CD4-positive, alpha-beta memory T cell (primary cell): ENCODE measurements at regions not wholly inside any gene's neighbourhood (a gene's known extent, or its start where the extent isn't known, plus 50 kb on each side); places are given as distances from the start of the nearest gene placed in this dataset.
"Not testable (repeated sequence)": the region's sequence is repeated elsewhere in the genome, so short reads cannot be mapped to it uniquely, and the experiment has no call there.

Experiments used
- CTCF ChIA-PET: fragments of 350-600 bp; sonication (Branson Sonifier 250); formaldehyde crosslinking; loops from one replicate; lab custom pipeline; 2021; ENCODE audit warnings: inconsistent platforms; ENCODE audit not compliant: partially characterized antibody; lab: Charles Lee
- POLR2A ChIA-PET: fragments of 350-600 bp; sonication (Branson Sonifier 250); formaldehyde crosslinking; loops from one replicate; lab custom pipeline; 2021; ENCODE audit not compliant: partially characterized antibody; lab: Charles Lee
- DNase-seq, 5 donors: peaks; one replicate each; pipeline versions ENCODE4 v3.0.0 to v3.0.0-alpha.2; 2020 to 2022; ENCODE audit warnings: mixed read lengths in 1 of 5
- H3K27ac ChIP-seq: one replicate; pipeline ENCODE4 v1.7.0; 2013; ENCODE audit warnings: low read depth, low read length
- H3K27me3 ChIP-seq: 2 replicates; pipeline ENCODE4 v1.7.0; 2013; ENCODE audit warnings: mild to moderate bottlenecking, low read length, moderate library complexity; ENCODE audit not compliant: insufficient read depth
- H3K36me3 ChIP-seq: 2 replicates; pipeline ENCODE4 v1.7.0; 2013; ENCODE audit warnings: mild to moderate bottlenecking, low read length, moderate library complexity; ENCODE audit not compliant: insufficient read depth
- H3K4me1 ChIP-seq: 2 replicates; pipeline ENCODE4 v1.7.0; 2013; ENCODE audit warnings: mild to moderate bottlenecking, low read length, moderate library complexity; ENCODE audit not compliant: insufficient read depth
- H3K4me3 ChIP-seq, 2 donors: one replicate each; pipeline ENCODE4 v1.7.0; 2013; ENCODE audit warnings: low read length in 2 of 2, mild to moderate bottlenecking in 1 of 2
- H3K9me3 ChIP-seq, 2 donors: one replicate each; pipeline ENCODE4 v1.7.0; 2013; ENCODE audit warnings: low read length in 2 of 2, control low read depth in 1 of 2; ENCODE audit not compliant: control insufficient read depth in 1 of 2
- H3K27ac Mint-ChIP-seq, 7 donors: one replicate each; pipeline ENCODE4 v1.8.0; 2020 to 2021; ENCODE audit warnings: mixed read lengths in 7 of 7, mild to moderate bottlenecking in 6 of 7, inconsistent platforms in 3 of 7, moderate library complexity in 3 of 7
- H3K27me3 Mint-ChIP-seq, 2 donors: one replicate each; pipeline ENCODE4 v1.8.0; 2020 to 2021; ENCODE audit warnings: mixed read lengths in 2 of 2
- H3K36me3 Mint-ChIP-seq, 2 donors: one replicate each; pipeline ENCODE4 v1.8.0; 2020 to 2021; ENCODE audit warnings: mixed read lengths in 2 of 2, inconsistent platforms in 1 of 2, mild to moderate bottlenecking in 1 of 2
- H3K4me1 Mint-ChIP-seq, 4 donors: one replicate each; pipeline ENCODE4 v1.8.0; 2020 to 2021; ENCODE audit warnings: mixed read lengths in 4 of 4, mild to moderate bottlenecking in 1 of 4
- H3K4me3 Mint-ChIP-seq, 8 donors: one replicate each; pipeline ENCODE4 v1.8.0; 2020 to 2021; ENCODE audit warnings: mixed read lengths in 8 of 8, mild to moderate bottlenecking in 7 of 8, moderate library complexity in 6 of 8, inconsistent platforms in 3 of 8
- H3K9me3 Mint-ChIP-seq, 8 donors: one replicate each; pipeline ENCODE4 v1.8.0; 2020 to 2021; ENCODE audit warnings: mixed read lengths in 8 of 8, mild to moderate bottlenecking in 5 of 8, inconsistent platforms in 3 of 8, moderate library complexity in 1 of 8
- intact Hi-C: fragments of 100-400 bp; cut with micrococcal nuclease; formaldehyde crosslinking; loops from one replicate; pipeline ENCODE4 v1.15.1; 2023

GRCh38 chr6:85314586-85314985 is 135.3 kb upstream of the NT5E start:
- no peak overlapping the region for H3K4me3 Mint-ChIP-seq
- H3K36me3 Mint-ChIP-seq = no peaks in the 10 kb centered on the region
- H3K27ac ChIP-seq = no peak overlapping the region
- no peaks in the 10 kb centered on the region for H3K4me1 Mint-ChIP-seq
- no peak for DNase-seq
- H3K4me1 ChIP-seq = no peaks in the 10 kb centered on the region
- no peaks in the 10 kb centered on the region for H3K27me3 ChIP-seq
- H3K4me3 ChIP-seq = no peak overlapping the region
- no peaks in the 10 kb centered on the region for H3K9me3 ChIP-seq
- peaks cover 0 to 37% (median 12%) of the 10 kb centered on the region in 8 donors for H3K9me3 Mint-ChIP-seq
- intact Hi-C loops = no loop called here
- H3K36me3 ChIP-seq = no peaks in the 10 kb centered on the region
- ChIA-PET POLR2A (no interaction called here), CTCF (interaction anchor here (1.5 kb wide), 1 partner anchor 9 kb away, joined by 8 read pairs; no protein-coding TSS in a partner anchor)
- no peak overlapping the region for H3K27ac Mint-ChIP-seq
- peaks cover 0 to 2% of the 10 kb centered on the region in 2 donors for H3K27me3 Mint-ChIP-seq

GRCh38 chr6:85300581-85300980 is 149.3 kb upstream of the NT5E start:
- ChIA-PET POLR2A (no interaction called here), CTCF (no interaction called here)
- Histone ChIP-seq H3K9me3 (no peaks in the 10 kb centered on the region), H3K4me3 (no peak overlapping the region), H3K27ac (no peak overlapping the region), H3K4me1 (no peaks in the 10 kb centered on the region), H3K27me3 (no peaks in the 10 kb centered on the region), H3K36me3 (no peaks in the 10 kb centered on the region)
- Mint-ChIP-seq H3K36me3 (no peaks in the 10 kb centered on the region), H3K9me3 (peaks cover 0 to 5% (median 0%) of the 10 kb centered on the region in 8 donors), H3K27me3 (peaks cover 0 to 1% of the 10 kb centered on the region in 2 donors), H3K4me1 (no peaks in the 10 kb centered on the region), H3K27ac (no peak overlapping the region), H3K4me3 (no peak overlapping the region)
- intact Hi-C loops = no loop called here
- DNase-seq = no peak

- no peaks in the 10 kb centered on the region for H3K9me3 ChIP-seq
- Mint-ChIP-seq H3K4me1 (no peaks in the 10 kb centered on the region), H3K27ac (no peak overlapping the region), H3K36me3 (no peaks in the 10 kb centered on the region), H3K9me3 (peaks cover 0 to 2% (median 0%) of the 10 kb centered on the region in 8 donors), H3K27me3 (no peaks in the 10 kb centered on the region), H3K4me3 (no peak overlapping the region)
- no peak overlapping the region for H3K27ac ChIP-seq
- no peak for DNase-seq
- H3K4me1 ChIP-seq = no peaks in the 10 kb centered on the region
- H3K4me3 ChIP-seq = no peak overlapping the region
- H3K36me3 ChIP-seq = no peaks in the 10 kb centered on the region
- intact Hi-C loops = no loop called here
- CTCF ChIA-PET = no interaction called here
- H3K27me3 ChIP-seq = no peaks in the 10 kb centered on the region
- POLR2A ChIA-PET = no interaction called here
Measured at GRCh38 chr6:85298553-85298952, 151.3 kb upstream of the NT5E start.

DNA sequence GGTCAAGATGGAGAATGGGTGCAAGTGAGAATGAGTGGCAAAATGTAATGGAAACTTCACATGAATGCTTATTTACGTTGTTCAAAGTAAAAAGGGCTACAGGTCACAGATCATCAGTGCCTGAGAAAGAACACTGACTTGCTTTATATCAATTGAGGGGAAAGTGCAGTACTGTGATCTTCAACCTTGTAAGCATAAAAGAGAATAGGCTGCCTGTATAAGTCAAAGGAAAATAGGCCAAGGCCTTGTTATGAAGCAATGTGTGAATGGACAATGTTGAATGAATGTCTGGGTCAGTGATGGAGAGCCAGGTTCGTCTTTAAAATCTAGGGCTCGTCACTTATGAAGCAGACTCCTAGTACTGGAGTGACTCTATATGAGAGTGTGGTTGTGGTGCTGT is 158.6 kb upstream of the NT5E start:
- no peak for DNase-seq
- Mint-ChIP-seq H3K9me3 (peaks cover 0 to 18% (median 5%) of the 10 kb centered on the region in 8 donors), H3K27ac (no peak overlapping the region), H3K36me3 (no peaks in the 10 kb centered on the region), H3K4me1 (no peaks in the 10 kb centered on the region), H3K27me3 (peaks cover 0 to 2% of the 10 kb centered on the region in 2 donors), H3K4me3 (no peak overlapping the region)
- no peak overlapping the region for H3K4me3 ChIP-seq
- H3K27me3 ChIP-seq = no peaks in the 10 kb centered on the region
- H3K4me1 ChIP-seq = no peaks in the 10 kb centered on the region
- no peaks in the 10 kb centered on the region for H3K36me3 ChIP-seq
- no peaks in the 10 kb centered on the region for H3K9me3 ChIP-seq
- POLR2A ChIA-PET = no interaction called here
- intact Hi-C loops = no loop called here
- CTCF ChIA-PET = no interaction called here
- no peak overlapping the region for H3K27ac ChIP-seq

DNA sequence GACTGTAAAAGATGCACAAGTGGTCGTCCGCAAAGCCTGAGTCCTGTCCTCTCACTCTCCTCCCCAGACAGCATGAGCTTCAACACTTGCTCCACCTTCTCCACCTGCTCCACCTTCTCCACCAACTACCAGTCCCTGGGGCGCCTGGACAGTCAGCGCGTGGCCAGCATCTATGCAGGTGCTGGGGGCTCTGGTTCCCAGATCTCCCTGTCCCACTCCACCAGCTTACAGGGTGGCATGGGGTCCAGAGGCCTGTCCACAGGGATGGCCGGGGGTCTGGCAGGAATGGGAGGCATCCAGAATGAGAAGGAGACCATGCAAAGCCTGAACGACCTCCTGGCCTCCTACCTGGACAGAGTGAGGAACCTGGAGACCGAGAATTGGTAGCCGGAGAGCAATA is 162.2 kb upstream of the NT5E start:
- POLR2A ChIA-PET = no interaction called here
- H3K9me3 Mint-ChIP-seq = peaks cover 0 to 18% (median 6%) of the 10 kb centered on the region in 8 donors
- H3K4me3 Mint-ChIP-seq = no peak overlapping the region
- no peak overlapping the region for H3K27ac Mint-ChIP-seq
- H3K9me3 ChIP-seq = no peaks in the 10 kb centered on the region
- no peak overlapping the region for H3K4me3 ChIP-seq
- H3K36me3 Mint-ChIP-seq = no peaks in the 10 kb centered on the region
- CTCF ChIA-PET = no interaction called here
- intact Hi-C loops = no loop called here
- H3K27me3 Mint-ChIP-seq = peaks cover 0 to 1% of the 10 kb centered on the region in 2 donors
- no peak for DNase-seq
- no peak overlapping the region for H3K27ac ChIP-seq
- H3K4me1 ChIP-seq = no peaks in the 10 kb centered on the region
- H3K36me3 ChIP-seq = no peaks in the 10 kb centered on the region
- H3K4me1 Mint-ChIP-seq = no peaks in the 10 kb centered on the region
- no peaks in the 10 kb centered on the region for H3K27me3 ChIP-seq

DNA sequence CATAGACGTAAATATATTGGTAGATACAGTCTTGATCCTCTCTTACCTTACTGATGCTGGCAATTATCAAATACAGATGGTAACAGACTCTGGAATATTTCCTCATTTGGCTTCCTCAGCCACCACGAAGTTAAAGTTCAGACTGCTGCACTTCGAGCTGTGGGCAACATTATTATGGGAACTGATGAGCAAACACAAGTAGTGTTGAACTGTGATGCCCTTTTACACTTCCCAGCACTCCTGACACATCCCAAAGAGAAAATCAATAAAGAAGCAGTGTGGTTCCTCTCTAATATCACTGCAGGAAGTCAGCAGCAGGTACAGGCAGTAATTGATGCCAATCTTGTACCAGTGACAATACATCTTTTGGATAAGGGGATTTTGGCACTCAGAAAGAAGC is 162.7 kb upstream of the NT5E start:
- H3K4me1 Mint-ChIP-seq = no peaks in the 10 kb centered on the region
- no peaks in the 10 kb centered on the region for H3K36me3 ChIP-seq
- POLR2A ChIA-PET = no interaction called here
- CTCF ChIA-PET = no interaction called here
- intact Hi-C loops = no loop called here
- no peaks in the 10 kb centered on the region for H3K4me1 ChIP-seq
- no peaks in the 10 kb centered on the region for H3K27me3 ChIP-seq
- H3K4me3 ChIP-seq = no peak overlapping the region
- H3K27me3 Mint-ChIP-seq = peaks cover 0 to 1% of the 10 kb centered on the region in 2 donors
- no peaks in the 10 kb centered on the region for H3K9me3 ChIP-seq
- H3K27ac ChIP-seq = no peak overlapping the region
- DNase-seq = no peak
- H3K9me3 Mint-ChIP-seq = peaks cover 0 to 18% (median 6%) of the 10 kb centered on the region in 8 donors
- no peak overlapping the region for H3K4me3 Mint-ChIP-seq
- H3K27ac Mint-ChIP-seq = no peak overlapping the region
- no peaks in the 10 kb centered on the region for H3K36me3 Mint-ChIP-seq

DNA sequence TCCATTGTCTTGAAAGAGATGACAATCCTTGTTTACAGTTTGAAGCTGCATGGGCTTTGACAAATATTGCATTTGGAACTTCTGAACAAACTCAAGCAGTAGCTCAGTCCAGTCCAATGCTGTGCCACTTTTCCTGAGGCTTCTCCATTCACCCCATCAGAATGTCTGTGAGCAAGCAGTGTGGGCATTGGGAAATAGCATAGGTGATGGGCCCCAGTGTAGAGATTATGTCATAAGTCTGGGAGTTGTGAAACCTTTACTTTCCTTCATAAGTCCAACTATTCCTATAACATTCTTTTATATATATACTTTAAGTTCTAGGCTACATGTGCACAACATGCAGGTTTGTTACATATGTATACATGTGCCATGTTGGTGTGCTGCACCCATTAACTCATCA is 163.4 kb upstream of the NT5E start:
- H3K27me3 Mint-ChIP-seq, H3K4me3 Mint-ChIP-seq, H3K9me3 ChIP-seq, H3K4me1 ChIP-seq, H3K27me3 ChIP-seq, H3K27ac Mint-ChIP-seq, POLR2A ChIA-PET, H3K36me3 ChIP-seq, H3K4me3 ChIP-seq, H3K27ac ChIP-seq, H3K4me1 Mint-ChIP-seq, DNase-seq, H3K36me3 Mint-ChIP-seq, CTCF ChIA-PET, intact Hi-C loops: not testable (repeated sequence)
- H3K9me3 Mint-ChIP-seq = peaks cover 0 to 18% (median 6%) of the 10 kb centered on the region in 8 donors

DNA sequence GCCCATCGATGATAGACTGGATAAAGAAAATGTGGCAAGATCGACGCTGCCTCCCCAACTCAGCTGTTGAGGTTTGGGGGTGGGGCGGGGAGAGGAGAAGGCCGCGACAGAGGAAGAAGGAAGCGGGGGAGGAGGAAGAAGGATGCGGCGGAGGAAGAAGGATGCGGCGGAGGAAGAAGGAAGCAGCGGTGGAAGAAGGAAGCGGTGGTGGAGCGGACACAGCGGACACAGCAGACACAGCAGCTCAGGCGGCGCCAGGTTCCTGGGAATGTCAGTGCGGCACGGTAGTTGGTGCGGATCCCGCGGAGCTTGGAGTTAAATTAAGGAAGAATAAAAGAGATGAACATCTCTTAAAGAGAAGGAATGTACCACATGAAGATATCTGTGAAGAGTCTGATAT is 163.9 kb upstream of the NT5E start:
- Histone ChIP-seq H3K27me3 (no peaks in the 10 kb centered on the region), H3K4me3 (no peak overlapping the region), H3K27ac (no peak overlapping the region), H3K9me3 (no peaks in the 10 kb centered on the region), H3K4me1 (no peaks in the 10 kb centered on the region), H3K36me3 (no peaks in the 10 kb centered on the region)
- CTCF ChIA-PET = no interaction called here
- H3K27ac Mint-ChIP-seq = no peak overlapping the region
- no peaks in the 10 kb centered on the region for H3K4me1 Mint-ChIP-seq
- POLR2A ChIA-PET = no interaction called here
- no peaks in the 10 kb centered on the region for H3K36me3 Mint-ChIP-seq
- DNase-seq = no peak
- H3K4me3 Mint-ChIP-seq = no peak overlapping the region
- intact Hi-C loops = no loop called here
- H3K9me3 Mint-ChIP-seq = peaks cover 0 to 18% (median 6%) of the 10 kb centered on the region in 8 donors
- peaks cover 0 to 1% of the 10 kb centered on the region in 2 donors for H3K27me3 Mint-ChIP-seq
